GM12878 (cell line): ENCODE measurements at regions not wholly inside any gene's neighbourhood (a gene's known extent, or its start where the extent isn't known, plus 50 kb on each side); places are given as distances from the start of the nearest gene placed in this dataset.

Source experiments
- BCL11A ChIP-seq: IDR thresholded peaks from 2 replicates; pipeline ENCODE4 v1.6.1; 2011; ENCODE audit warnings: low read depth, low read length
- BHLHE40 ChIP-seq, 2 experiments: fragments of 450-650 bp in 1 of 2; IDR thresholded peaks; 2 replicates each; pipeline ENCODE4 v1.6.1; 2011 to 2017; ENCODE audit warnings: low read depth in 2 of 2, borderline replicate concordance in 1 of 2, improper control_type of control experiment in 1 of 2, low read length in 1 of 2, mild to moderate bottlenecking in 1 of 2
- CEBPB ChIP-seq, 2 experiments: fragments of 150-350 bp in 1 of 2; IDR thresholded peaks; 2 replicates each; pipeline ENCODE4 v1.6.1; 2012 to 2014; ENCODE audit warnings: low read depth in 2 of 2, low read length in 2 of 2, borderline replicate concordance in 1 of 2, inconsistent platforms in 1 of 2
- CHD2 ChIP-seq: IDR thresholded peaks from 2 replicates; pipeline ENCODE4 v1.6.1; 2011; ENCODE audit warnings: low read depth, low read length, improper control_type of control experiment, borderline replicate concordance
- CHD4 ChIP-seq: fragments of 200-600 bp; sonication (generic); IDR thresholded peaks from 2 replicates; pipeline ENCODE4 v1.6.1; 2016; ENCODE audit warnings: mild to moderate bottlenecking
- CTCF ChIP-seq, 3 experiments: IDR thresholded peaks in 2 of 3; conservative IDR thresholded peaks in 1 of 3; 2 replicates each; pipeline ENCODE4 v1.5.1; 2011; ENCODE audit warnings: low read depth in 3 of 3, low read length in 3 of 3, mild to moderate bottlenecking in 3 of 3, control low read depth in 2 of 3, moderate library complexity in 2 of 3, inconsistent platforms in 1 of 3, mixed read lengths in 1 of 3; ENCODE audit not compliant: control insufficient read depth in 2 of 3, insufficient read depth in 1 of 3; ENCODE audit errors: extremely low read depth in 1 of 3
- SRF ChIP-seq, 2 experiments: IDR thresholded peaks; 2 replicates each; pipeline ENCODE4 v1.6.1; 2011; ENCODE audit warnings: low read depth in 2 of 2, low read length in 2 of 2, mild to moderate bottlenecking in 1 of 2, moderate library complexity in 1 of 2
- TCF7 ChIP-seq: IDR thresholded peaks from 2 replicates; pipeline ENCODE4 v1.6.1; 2014; ENCODE audit warnings: antibody characterized with exemption, borderline replicate concordance
- ZNF274 ChIP-seq: IDR thresholded peaks from one replicate; pipeline ENCODE4 v1.8.0; 2011; ENCODE audit not compliant: insufficient read length, insufficient read depth

DNA sequence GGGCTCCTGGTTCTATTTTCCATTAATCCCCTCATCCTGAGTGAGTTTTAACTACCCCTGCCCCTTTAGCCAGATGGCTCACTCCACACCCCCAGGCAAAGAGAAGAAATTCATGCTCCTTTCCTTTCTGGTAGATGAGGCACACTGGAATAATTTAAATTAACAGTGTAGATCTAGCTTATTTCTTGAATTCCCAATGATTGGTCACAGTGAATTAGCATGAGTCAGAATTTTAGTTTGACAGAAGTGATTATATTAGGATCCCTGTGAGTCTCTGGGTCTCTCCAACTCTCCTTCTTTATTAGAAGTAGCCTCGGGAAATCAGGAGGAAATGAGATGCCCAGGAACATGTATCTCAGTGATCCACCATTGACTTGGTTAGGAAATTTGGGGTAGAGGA is 103.1 kb upstream of the KAZN start:
- TF ChIP-seq CTCF (IDR thresholded peaks at IDR 0.05 in 2 of 3, conservative IDR thresholded peaks at IDR 0.05 in 1 of 3; ENCODE audit: control insufficient read depth in 2 of 3, extremely low read depth in 1 of 3, insufficient read depth in 1 of 3, low read depth in 3 of 3, low read length in 3 of 3) (no peak), SRF (IDR thresholded peaks at IDR 0.05; ENCODE audit: low read depth in 2 of 2, low read length in 2 of 2) (no peak), ZNF274 (no peak), CHD4 (no peak), BCL11A (no peak), TCF7 (no peak), CHD2 (no peak), CEBPB (IDR thresholded peaks at IDR 0.05; ENCODE audit: borderline replicate concordance in 1 of 2, low read depth in 2 of 2, low read length in 2 of 2) (no peak), BHLHE40 (IDR thresholded peaks at IDR 0.05; ENCODE audit: borderline replicate concordance in 1 of 2, low read depth in 2 of 2, low read length in 1 of 2) (no peak)
